Left ventricle myocardium inferior (tissue), 1 donor: ENCODE measurements at regions not wholly inside any gene's neighbourhood (a gene's known extent, or its start where the extent isn't known, plus 50 kb on each side); places are given as distances from the start of the nearest gene placed in this dataset.

Experiments
- DNase-seq: peaks from one replicate; pipeline ENCODE4 v3.0.0-alpha.2; 2020
- H3K27ac ChIP-seq: fragments of 200-600 bp; replicated peaks from 2 replicates; pipeline ENCODE4 v1.8.0; 2021
- H3K27me3 ChIP-seq: fragments of 200-600 bp; 2 replicates; pipeline ENCODE4 v1.8.0; 2021; ENCODE audit warnings: low read depth
- H3K36me3 ChIP-seq: fragments of 200-600 bp; 2 replicates; pipeline ENCODE4 v1.8.0; 2021
- H3K4me1 ChIP-seq: fragments of 200-600 bp; 2 replicates; pipeline ENCODE4 v1.8.0; 2021
- H3K4me3 ChIP-seq: fragments of 200-600 bp; 2 replicates; pipeline ENCODE4 v1.8.0; 2021; ENCODE audit warnings: mild to moderate bottlenecking, moderate library complexity
- H3K9me3 ChIP-seq: fragments of 200-600 bp; replicated peaks from 2 replicates; pipeline ENCODE4 v1.8.0; 2021
- intact Hi-C: fragments of 100-400 bp; cut with micrococcal nuclease; formaldehyde crosslinking; loops from one replicate; pipeline ENCODE4 v1.11.0; 2022
- TF ChIP-seq, protein P1 (sequence below): fragments of 200-600 bp; IDR thresholded peaks from 2 replicates; pipeline ENCODE4 v1.8.0; 2021; ENCODE audit warnings: antibody characterized with exemption, mild to moderate bottlenecking, borderline replicate concordance
- donor health status: DM: no; HTN: yes; CAD: no; lungs with severe emphysema.

DNA sequence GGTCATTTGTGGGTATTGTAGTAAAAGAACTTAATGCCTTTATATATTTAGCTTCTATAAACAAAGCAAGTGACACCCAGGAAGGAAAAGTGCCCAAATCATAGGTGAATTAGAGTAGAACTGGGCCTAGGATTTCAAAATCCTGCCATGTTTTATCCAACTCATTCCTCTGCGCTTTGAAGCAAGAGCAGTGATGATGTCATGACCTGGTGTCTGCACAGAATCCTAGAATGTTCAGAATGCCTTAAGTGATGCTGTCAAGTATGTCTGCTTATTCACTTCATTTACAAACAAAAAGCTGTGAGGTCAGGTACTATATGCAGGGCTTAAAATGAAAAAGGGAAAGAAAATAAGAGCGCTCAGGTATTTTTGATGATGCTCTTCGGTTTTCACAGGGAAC is 737.2 kb upstream of the ANKRD30A start:
- Histone ChIP-seq H3K36me3 (no peaks in the 10 kb centered on the region), H3K27me3 (no peaks in the 10 kb centered on the region), H3K4me3 (no peak overlapping the region), H3K27ac (no peak overlapping the region), H3K4me1 (no peaks in the 10 kb centered on the region), H3K9me3 (no peaks in the 10 kb centered on the region)
- TF ChIP-seq, protein P1, sequence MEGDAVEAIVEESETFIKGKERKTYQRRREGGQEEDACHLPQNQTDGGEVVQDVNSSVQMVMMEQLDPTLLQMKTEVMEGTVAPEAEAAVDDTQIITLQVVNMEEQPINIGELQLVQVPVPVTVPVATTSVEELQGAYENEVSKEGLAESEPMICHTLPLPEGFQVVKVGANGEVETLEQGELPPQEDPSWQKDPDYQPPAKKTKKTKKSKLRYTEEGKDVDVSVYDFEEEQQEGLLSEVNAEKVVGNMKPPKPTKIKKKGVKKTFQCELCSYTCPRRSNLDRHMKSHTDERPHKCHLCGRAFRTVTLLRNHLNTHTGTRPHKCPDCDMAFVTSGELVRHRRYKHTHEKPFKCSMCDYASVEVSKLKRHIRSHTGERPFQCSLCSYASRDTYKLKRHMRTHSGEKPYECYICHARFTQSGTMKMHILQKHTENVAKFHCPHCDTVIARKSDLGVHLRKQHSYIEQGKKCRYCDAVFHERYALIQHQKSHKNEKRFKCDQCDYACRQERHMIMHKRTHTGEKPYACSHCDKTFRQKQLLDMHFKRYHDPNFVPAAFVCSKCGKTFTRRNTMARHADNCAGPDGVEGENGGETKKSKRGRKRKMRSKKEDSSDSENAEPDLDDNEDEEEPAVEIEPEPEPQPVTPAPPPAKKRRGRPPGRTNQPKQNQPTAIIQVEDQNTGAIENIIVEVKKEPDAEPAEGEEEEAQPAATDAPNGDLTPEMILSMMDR = no peak
- intact Hi-C loops = no loop called here
- DNase-seq = no peak

DNA sequence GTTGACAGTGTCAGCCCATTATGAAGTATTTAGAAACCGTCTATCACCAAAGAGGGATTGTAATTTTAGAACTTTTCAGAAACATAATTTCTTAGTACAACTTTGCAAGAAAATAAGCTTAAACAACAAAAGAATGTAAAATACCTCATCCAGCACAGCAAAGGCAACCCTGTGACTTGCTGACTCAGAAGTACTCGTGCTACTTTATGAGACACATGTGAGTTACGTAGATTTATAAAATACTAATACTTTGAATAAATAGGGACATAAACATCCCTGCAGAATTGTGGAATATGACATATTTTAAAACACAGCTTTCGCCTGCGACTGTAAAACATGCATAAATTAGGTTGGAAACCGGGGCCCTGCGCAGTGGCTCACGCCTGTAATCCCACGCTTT is 739.7 kb upstream of the ANKRD30A start:
- H3K4me3 ChIP-seq = no peak overlapping the region
- H3K27ac ChIP-seq = no peak overlapping the region
- intact Hi-C loops = no loop called here

DNA sequence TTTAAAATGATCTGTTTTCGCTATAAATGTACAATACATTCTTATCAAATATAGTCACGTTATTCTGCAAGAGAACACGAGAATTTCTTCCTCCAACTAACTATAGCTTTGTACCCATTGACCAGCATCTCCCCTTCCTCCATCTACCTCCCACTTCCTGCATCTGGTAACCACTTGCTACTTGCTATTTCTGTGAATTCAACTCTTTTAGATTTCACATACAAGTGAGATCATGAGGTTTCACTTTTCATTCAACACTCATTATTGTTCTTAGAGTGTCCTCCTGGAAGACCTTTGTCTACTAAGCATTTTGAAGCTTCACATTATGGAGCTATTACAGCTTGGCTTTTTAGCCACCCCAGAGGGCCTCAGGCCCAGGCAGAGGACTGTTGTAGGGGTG is 741.3 kb upstream of the FZD8 start:
- H3K27me3 ChIP-seq = no peaks in the 10 kb centered on the region
- intact Hi-C loops = no loop called here
- H3K9me3 ChIP-seq = peaks cover 17% of the 10 kb centered on the region
- H3K4me3 ChIP-seq = no peak overlapping the region
- TF ChIP-seq, protein P1 = no peak
- no peaks in the 10 kb centered on the region for H3K4me1 ChIP-seq
- no peak overlapping the region for H3K27ac ChIP-seq
- DNase-seq = no peak
- no peaks in the 10 kb centered on the region for H3K36me3 ChIP-seq

More for the DNA sequence above, 739.7 kb upstream of the ANKRD30A start:
- Histone ChIP-seq H3K4me1 (no peaks in the 10 kb centered on the region), H3K27me3 (no peaks in the 10 kb centered on the region), H3K9me3 (no peaks in the 10 kb centered on the region), H3K36me3 (no peaks in the 10 kb centered on the region)
- TF ChIP-seq, protein P1 = no peak
- DNase-seq = no peak

DNA sequence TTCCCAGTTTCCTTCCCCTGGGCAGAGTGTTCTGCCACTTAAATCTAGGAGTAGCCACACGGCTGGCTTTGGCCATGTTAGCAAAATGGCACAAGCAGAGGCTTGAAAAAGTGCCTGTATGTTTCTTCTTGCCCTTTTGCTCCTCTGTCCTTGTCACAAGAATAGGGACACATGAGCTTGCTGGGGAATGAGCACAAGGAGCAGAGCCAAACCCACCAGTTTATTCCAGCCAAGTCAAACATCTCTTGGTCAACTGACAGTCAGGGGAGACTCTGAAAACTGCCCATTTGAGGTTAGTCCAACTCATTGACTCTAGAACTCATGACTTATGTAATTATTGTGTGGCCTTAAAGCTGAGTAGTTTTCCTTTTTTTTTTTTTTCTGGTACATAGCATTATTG is 739.7 kb upstream of the FZD8 start:
- H3K27me3 ChIP-seq = no peaks in the 10 kb centered on the region
- no peak overlapping the region for H3K4me3 ChIP-seq
- no peak for DNase-seq
- peaks cover 24% of the 10 kb centered on the region for H3K9me3 ChIP-seq
- H3K36me3 ChIP-seq = no peaks in the 10 kb centered on the region
- H3K27ac ChIP-seq = no peak overlapping the region
- TF ChIP-seq, protein P1 = no peak
- intact Hi-C loops = no loop called here
- no peaks in the 10 kb centered on the region for H3K4me1 ChIP-seq

DNA sequence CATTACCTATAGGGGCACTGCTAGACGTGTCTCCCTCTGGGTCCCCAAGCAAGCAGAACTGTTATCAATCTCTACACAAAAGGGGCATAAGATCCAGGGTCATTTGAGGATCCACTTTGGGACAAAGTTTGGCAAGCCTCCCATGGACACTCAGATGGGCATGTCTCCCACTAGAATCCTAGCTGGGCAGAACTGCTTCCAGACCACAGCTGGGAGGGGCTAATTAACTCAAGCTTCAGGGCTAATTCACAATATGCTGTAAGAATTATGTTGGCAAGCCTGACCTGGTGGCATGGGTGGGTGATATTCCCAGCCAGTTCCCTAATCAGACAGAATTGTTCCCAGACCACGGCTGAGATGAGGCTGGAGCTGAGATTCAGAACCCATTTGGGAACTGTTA is 738.4 kb upstream of the FZD8 start:
- H3K36me3 ChIP-seq = no peaks in the 10 kb centered on the region
- intact Hi-C loops = no loop called here
- no peak for DNase-seq
- no peak overlapping the region for H3K4me3 ChIP-seq
- TF ChIP-seq, protein P1 = no peak
- no peak overlapping the region for H3K27ac ChIP-seq
- H3K4me1 ChIP-seq = no peaks in the 10 kb centered on the region
- no peaks in the 10 kb centered on the region for H3K27me3 ChIP-seq
- peaks cover 24% of the 10 kb centered on the region for H3K9me3 ChIP-seq

DNA sequence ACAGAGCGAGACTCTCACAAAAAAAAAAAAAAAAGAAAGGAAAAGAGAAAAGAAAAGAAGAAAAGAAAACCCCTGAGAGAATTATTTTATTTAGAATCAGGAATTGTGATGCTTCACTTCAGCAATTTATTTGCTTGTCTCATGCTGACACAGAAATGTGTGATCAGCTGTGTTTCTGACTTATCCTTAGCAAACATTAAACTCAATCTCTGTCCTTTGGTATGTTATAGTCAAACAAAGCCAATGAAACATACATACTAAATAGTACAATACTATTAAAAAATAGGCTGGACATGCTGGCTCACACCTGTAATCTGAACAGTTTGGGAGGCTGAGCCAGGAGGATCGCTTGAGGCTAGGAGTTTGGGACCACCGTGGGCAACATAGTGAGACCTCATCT is 733.0 kb upstream of the FZD8 start:
- intact Hi-C loops = no loop called here
- H3K9me3 ChIP-seq = peaks cover 24% of the 10 kb centered on the region

More for the DNA sequence above, 733.0 kb upstream of the FZD8 start:
- TF ChIP-seq, protein P1 = no peak
- H3K27me3 ChIP-seq = no peaks in the 10 kb centered on the region
- H3K4me3 ChIP-seq = no peak overlapping the region
- no peaks in the 10 kb centered on the region for H3K4me1 ChIP-seq
- no peaks in the 10 kb centered on the region for H3K36me3 ChIP-seq
- DNase-seq = no peak
- no peak overlapping the region for H3K27ac ChIP-seq
